Mononuclear cell (primary cell): ENCODE measurements at regions not wholly inside any gene's neighbourhood (a gene's known extent, or its start where the extent isn't known, plus 50 kb on each side); places are given as distances from the start of the nearest gene placed in this dataset.

Source experiments
- H3K27me3 ChIP-seq: 2 replicates; pipeline ENCODE4 v1.6.0; 2011; ENCODE audit warnings: low read length, control low read depth; ENCODE audit not compliant: insufficient read depth
- H3K4me1 ChIP-seq: 2 replicates; pipeline ENCODE4 v1.5.1; 2011; ENCODE audit warnings: mild to moderate bottlenecking, low read length, control low read depth; ENCODE audit not compliant: insufficient read depth
- H3K4me3 ChIP-seq: 2 replicates; pipeline ENCODE4 v1.5.1; 2011; ENCODE audit warnings: mild to moderate bottlenecking, low read length, moderate library complexity
- H3K9me3 ChIP-seq: 2 replicates; pipeline ENCODE4 v1.5.1; 2011; ENCODE audit warnings: low read depth, mild to moderate bottlenecking, control low read depth, low read length

DNA sequence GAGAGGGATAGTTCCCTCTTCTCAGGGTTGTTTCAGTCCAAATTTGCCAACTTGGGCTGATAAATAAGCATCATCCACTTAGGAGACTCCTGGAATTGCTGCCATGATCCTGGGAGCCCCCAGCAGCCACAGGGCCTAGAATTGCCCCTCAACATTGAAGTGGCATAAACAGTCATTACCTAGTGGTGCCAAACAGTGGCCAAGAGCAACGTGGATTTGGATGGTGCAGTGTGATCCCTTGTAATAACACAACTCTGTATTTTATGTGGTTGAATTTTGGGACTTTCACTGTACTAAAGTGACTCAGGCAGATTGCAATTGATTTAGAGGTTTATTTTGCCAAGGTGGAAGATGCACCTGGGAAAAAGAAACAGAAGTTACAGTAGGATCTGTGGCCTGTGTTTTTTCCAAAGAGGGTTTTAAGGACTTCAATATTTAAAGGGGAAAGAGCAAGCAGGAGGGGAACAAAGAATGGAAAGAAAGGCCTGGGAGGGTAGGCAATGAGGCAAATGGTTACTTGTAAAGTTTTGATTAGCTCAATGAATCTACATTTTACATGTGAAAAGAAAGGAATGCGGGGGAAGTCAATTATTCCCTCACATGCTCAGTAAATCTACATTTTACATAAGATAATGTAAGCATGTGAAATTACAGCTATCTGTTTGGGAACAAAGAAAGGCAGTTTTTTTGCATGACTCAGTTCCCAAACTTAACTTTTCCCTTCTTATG lies 168.0 kb upstream of the NOX3 start:
- H3K4me3 ChIP-seq = no peak overlapping the region
- H3K27me3 ChIP-seq = no peaks in the 10 kb centered on the region
- no peaks in the 10 kb centered on the region for H3K4me1 ChIP-seq
- no peaks in the 10 kb centered on the region for H3K9me3 ChIP-seq

DNA sequence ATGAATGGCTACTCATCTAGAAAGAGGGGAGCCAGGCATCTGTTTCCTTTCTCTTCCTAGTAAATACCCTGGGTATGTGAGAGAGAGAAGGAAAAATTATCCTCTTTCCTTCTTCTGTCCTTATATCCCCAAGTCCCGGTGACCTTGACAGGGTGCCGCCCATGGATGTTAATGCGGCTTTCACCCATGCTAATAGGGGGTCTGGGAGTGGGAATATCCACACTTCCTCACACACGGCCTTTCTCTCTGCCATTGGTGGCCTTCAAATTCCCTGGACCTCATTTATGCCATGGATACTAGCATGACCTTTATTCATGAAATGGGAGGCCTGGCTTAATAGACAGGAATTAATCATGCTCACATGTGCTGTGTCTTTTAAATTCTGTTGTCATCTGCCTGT lies 159.0 kb upstream of the NOX3 start:
- Histone ChIP-seq H3K4me3 (no peak overlapping the region), H3K4me1 (no peaks in the 10 kb centered on the region), H3K9me3 (peaks cover 4% of the 10 kb centered on the region), H3K27me3 (no peaks in the 10 kb centered on the region)

- Histone ChIP-seq H3K4me3 (no peak overlapping the region), H3K27me3 (no peaks in the 10 kb centered on the region), H3K4me1 (no peaks in the 10 kb centered on the region), H3K9me3 (peaks cover 4% of the 10 kb centered on the region)
Measured at GRCh38 chr6:155611742-155612141, 156.1 kb upstream of the NOX3 start.

GRCh38 chr6:155604991-155605390 lies 149.4 kb upstream of the NOX3 start:
- Histone ChIP-seq H3K27me3 (no peaks in the 10 kb centered on the region), H3K9me3 (no peaks in the 10 kb centered on the region), H3K4me3 (no peak overlapping the region), H3K4me1 (no peaks in the 10 kb centered on the region)

DNA sequence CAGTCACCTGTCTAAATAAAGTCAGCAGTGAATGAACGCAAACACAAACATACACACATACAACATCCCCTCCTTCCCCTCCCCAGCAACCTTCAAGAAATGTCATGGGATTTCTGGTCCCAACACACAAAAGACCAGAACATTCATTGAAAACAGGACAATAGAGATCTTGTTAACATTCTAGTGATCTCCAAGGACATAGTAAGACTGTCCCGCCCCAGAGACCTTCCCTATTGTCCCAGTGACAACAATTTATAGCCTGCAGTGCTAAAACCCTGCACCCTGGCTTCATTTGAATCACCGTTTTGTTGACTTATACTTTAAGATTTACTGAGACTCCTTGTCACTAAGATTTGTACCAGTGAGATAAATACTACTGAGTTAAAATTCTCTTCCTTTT lies 143.9 kb upstream of the NOX3 start:
- no peaks in the 10 kb centered on the region for H3K9me3 ChIP-seq
- no peaks in the 10 kb centered on the region for H3K4me1 ChIP-seq
- H3K4me3 ChIP-seq = no peak overlapping the region
- H3K27me3 ChIP-seq = no peaks in the 10 kb centered on the region

GRCh38 chr6:155599160-155599559 lies 143.5 kb upstream of the NOX3 start:
- no peak overlapping the region for H3K4me3 ChIP-seq
- H3K4me1 ChIP-seq = no peaks in the 10 kb centered on the region
- H3K9me3 ChIP-seq = no peaks in the 10 kb centered on the region
- no peaks in the 10 kb centered on the region for H3K27me3 ChIP-seq

DNA sequence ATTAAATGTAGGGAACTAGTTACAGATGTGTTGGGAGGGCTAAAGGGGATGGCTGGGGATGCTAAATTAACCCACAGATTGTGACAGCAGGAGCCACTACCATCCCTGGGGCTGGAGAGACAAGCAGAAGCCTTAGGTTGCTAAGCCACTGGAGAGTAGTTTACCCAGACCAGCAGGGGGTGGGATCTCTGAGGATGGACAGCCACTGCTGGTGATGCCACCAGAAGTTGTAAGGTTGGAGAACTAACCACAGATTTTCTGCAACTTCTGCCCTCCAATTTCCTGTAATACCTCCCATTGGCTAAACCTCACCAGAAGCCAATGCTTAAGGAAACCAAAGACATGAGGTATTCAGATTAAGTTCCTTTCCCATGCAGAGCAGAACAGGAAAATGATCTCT lies 139.6 kb upstream of the NOX3 start:
- Histone ChIP-seq H3K27me3 (no peaks in the 10 kb centered on the region), H3K4me3 (no peak overlapping the region), H3K9me3 (no peaks in the 10 kb centered on the region), H3K4me1 (no peaks in the 10 kb centered on the region)

DNA sequence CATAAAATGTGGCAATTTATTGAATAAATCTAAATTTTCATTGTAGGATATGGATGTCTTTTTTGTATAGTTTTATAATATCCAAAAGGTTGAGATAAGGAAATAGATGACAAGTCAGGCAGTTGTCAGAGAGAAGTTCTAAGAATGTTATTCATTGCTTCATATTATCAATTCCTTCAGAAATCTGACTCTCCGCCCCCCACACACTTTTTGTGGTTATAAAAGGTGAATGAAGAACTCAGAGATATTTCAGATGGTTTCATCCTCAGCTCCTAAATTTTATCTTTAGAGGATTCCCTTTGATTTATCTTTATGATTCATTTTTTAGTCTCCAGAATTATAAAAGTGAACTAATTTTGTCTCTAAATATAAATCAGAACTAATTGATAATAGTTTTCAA lies 136.1 kb upstream of the NOX3 start:
- Histone ChIP-seq H3K4me1 (no peaks in the 10 kb centered on the region), H3K9me3 (no peaks in the 10 kb centered on the region), H3K27me3 (no peaks in the 10 kb centered on the region), H3K4me3 (no peak overlapping the region)

DNA sequence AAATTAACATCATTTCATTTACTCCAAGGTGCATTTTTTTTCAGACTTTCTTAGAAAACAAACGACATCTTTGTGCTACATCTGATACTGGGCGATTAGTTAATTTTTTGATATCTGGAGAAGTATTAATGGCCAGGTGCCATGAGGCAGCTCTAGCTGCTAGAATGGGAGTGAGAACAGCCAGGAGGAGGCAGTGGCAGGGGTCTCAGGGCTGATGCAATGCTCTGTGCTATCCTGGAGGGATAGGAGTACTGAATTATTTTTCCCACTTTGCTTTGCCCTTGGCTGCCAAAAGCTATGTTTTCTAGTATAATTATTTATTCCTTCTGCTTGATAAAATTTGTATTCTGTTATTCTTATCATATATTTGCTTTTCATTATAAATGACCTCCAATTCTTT lies 133.6 kb upstream of the NOX3 start:
- H3K27me3 ChIP-seq = no peaks in the 10 kb centered on the region
- H3K9me3 ChIP-seq = no peaks in the 10 kb centered on the region
- H3K4me3 ChIP-seq = no peak overlapping the region
- H3K4me1 ChIP-seq = no peaks in the 10 kb centered on the region

- Histone ChIP-seq H3K4me1 (no peaks in the 10 kb centered on the region), H3K4me3 (no peak overlapping the region), H3K9me3 (no peaks in the 10 kb centered on the region), H3K27me3 (no peaks in the 10 kb centered on the region)
Measured at GRCh38 chr6:155587817-155588216, 132.2 kb upstream of the NOX3 start.

DNA sequence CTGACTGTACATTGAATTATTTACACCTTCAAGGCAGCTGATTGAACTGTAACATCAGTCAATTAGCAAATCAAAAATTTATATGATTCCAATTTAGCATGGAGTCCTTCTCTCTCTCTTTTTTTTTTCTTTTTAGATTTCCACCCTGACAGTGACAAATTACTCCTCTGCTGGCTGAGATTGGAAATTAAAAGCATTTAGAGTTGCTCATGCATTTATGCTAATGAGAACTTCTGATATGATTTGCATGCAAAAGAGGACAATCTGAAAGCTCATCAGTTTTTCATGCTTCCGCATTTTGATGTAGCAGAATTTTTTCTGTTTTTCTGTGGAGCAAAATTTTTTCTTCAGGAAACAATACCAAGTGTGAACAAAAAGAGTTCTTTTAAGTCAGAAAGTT lies 130.5 kb upstream of the NOX3 start:
- H3K4me3 ChIP-seq = no peak overlapping the region
- no peaks in the 10 kb centered on the region for H3K27me3 ChIP-seq
- no peaks in the 10 kb centered on the region for H3K4me1 ChIP-seq
- H3K9me3 ChIP-seq = no peaks in the 10 kb centered on the region

- no peaks in the 10 kb centered on the region for H3K27me3 ChIP-seq
- no peaks in the 10 kb centered on the region for H3K4me1 ChIP-seq
- no peak overlapping the region for H3K4me3 ChIP-seq
- no peaks in the 10 kb centered on the region for H3K9me3 ChIP-seq
Measured at GRCh38 chr6:155584006-155584405, 128.4 kb upstream of the NOX3 start.

DNA sequence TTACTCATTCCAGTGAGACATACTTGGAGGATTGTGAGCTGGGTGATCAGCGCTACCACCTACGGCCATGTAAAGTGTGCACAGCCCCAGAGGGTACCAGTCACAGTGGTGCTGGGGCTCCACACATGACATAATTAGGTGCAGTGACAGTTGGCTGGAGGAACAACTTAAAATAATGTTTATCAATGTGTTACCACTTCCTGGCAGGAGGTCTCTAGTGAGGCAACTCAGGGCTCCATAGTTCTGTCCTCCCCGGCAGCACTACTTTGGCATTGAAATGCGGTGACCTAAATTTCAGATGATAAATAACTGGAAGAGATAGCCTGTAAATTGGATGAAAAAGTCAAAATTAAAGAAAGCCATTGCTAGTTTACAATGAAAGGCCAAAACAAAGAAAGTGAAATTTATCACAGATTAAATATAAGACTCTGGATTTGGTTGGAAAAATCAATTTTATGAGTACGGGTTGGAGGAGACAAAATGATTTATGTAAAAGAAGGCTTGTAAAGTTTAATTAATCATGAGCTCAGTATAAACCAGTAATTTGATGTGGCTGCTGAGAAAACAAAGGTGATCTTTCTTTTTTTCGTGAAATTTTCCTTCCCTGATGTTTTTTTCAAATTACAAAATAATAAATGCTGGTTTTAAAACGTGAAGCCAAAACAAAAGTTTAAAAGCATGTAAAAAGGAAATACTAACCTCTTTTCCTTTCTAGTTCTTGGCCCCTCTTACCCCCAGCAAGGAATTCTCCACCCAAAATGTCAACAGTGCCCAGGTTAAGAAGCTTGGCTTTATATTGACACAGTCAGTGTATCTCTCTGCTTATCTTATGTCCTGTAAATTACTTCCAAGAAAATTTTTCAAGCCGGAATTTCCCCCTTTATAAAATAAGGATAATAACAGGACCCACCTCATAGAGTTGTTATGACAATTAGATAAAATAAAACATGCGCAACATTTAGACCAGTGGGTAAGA lies 126.7 kb upstream of the NOX3 start:
- H3K4me3 ChIP-seq = no peak overlapping the region
- no peaks in the 10 kb centered on the region for H3K4me1 ChIP-seq
- H3K27me3 ChIP-seq = no peaks in the 10 kb centered on the region
- no peaks in the 10 kb centered on the region for H3K9me3 ChIP-seq

GRCh38 chr6:155580904-155581303 lies 125.3 kb upstream of the NOX3 start:
- no peak overlapping the region for H3K4me3 ChIP-seq
- no peaks in the 10 kb centered on the region for H3K4me1 ChIP-seq
- no peaks in the 10 kb centered on the region for H3K27me3 ChIP-seq
- no peaks in the 10 kb centered on the region for H3K9me3 ChIP-seq

DNA sequence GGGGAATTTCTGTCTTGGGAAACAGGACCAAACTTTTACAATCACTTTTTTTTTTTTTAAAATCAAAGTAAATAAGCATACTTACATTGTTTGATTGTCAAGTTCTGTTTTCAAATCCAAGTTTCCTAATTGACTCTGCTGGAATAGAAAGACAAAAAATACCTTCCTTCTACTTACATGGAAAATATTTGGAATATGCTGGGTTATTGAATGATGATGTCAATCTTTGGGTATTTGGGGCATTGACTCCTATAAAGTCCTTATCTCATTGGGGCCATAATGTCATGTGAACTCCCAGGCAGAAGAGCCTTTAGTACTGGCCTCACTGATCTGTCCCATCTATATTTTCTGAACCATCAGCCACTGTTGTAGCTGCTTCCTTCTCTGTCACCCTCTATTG lies 122.6 kb upstream of the NOX3 start:
- Histone ChIP-seq H3K4me1 (no peaks in the 10 kb centered on the region), H3K9me3 (no peaks in the 10 kb centered on the region), H3K27me3 (no peaks in the 10 kb centered on the region), H3K4me3 (no peak overlapping the region)
